LoVo (cell line): ENCODE measurements at regions not wholly inside any gene's neighbourhood (a gene's known extent, or its start where the extent isn't known, plus 50 kb on each side); places are given as distances from the start of the nearest gene placed in this dataset.
"Not testable (repeated sequence)": the region's sequence is repeated elsewhere in the genome, so short reads cannot be mapped to it uniquely, and the experiment has no call there.

Source experiments
- DNase-seq: peaks from one replicate; pipeline ENCODE4 v3.0.0-alpha.2; 2016; ENCODE audit warnings: low spot score

GRCh38 chr3:139095803-139096466, 51.2 kb upstream of the PRR23C start:
- no peak for DNase-seq

GRCh38 chr3:139096670-139097069, 52.0 kb upstream of the PRR23C start:
- no peak for DNase-seq

- DNase-seq: no peak
Observed at GRCh38 chr3:139098391-139098790, 53.7 kb upstream of the PRR23C start.

- no peak for DNase-seq
Observed at GRCh38 chr3:139099968-139100817, 55.5 kb upstream of the PRR23C start.

- no peak for DNase-seq
Observed at GRCh38 chr3:139100821-139101220, 56.1 kb upstream of the PRR23C start.

- DNase-seq: no peak
Observed at GRCh38 chr3:139101396-139101795, 56.7 kb upstream of the PRR23C start.

- no peak for DNase-seq
Observed at GRCh38 chr3:139103484-139103883, 58.8 kb upstream of the PRR23C start.

GRCh38 chr3:139104062-139104461, 59.4 kb upstream of the PRR23C start:
- no peak for DNase-seq

GRCh38 chr3:139105154-139105702, 60.5 kb upstream of the PRR23C start:
- DNase-seq: no peak

GRCh38 chr3:139106013-139106932, 61.6 kb upstream of the PRR23C start:
- DNase-seq: no peak

- no peak for DNase-seq
Observed at GRCh38 chr3:139107424-139108252, 62.9 kb upstream of the PRR23C start.

GRCh38 chr3:139108253-139108969, 63.7 kb upstream of the PRR23C start:
- DNase-seq: no peak

GRCh38 chr3:139109271-139109670, 64.6 kb upstream of the PRR23C start:
- DNase-seq: no peak

- DNase-seq: no peak
Observed at GRCh38 chr3:139110072-139110830, 65.6 kb upstream of the PRR23C start.

- not testable (repeated sequence) for DNase-seq
Observed at GRCh38 chr3:139110929-139111328, 66.2 kb upstream of the PRR23C start.

GRCh38 chr3:139111392-139112229, 66.9 kb upstream of the PRR23C start:
- DNase-seq: peak; percentile 70

GRCh38 chr3:139112230-139112558, 67.5 kb upstream of the PRR23C start:
- no peak for DNase-seq

GRCh38 chr3:139113231-139113992, 68.7 kb upstream of the PRR23C start:
- no peak for DNase-seq
